Endothelial cell of umbilical vein (primary cell): ENCODE measurements at regions not wholly inside any gene's neighbourhood (a gene's known extent, or its start where the extent isn't known, plus 50 kb on each side); places are given as distances from the start of the nearest gene placed in this dataset.
A peak's percentile ranks its signal among the peaks of the same experiment; 100 is the strongest.

Experiments
- BruUV-seq: library from RNA; stranded (reverse); fragments of 400-500 nt; replicated peaks from 2 replicates; lab custom pipeline; 2021; lab: Mats Ljungman, UMichigan
- CTCF ChIA-PET: fragments of 300-600, 350-600 bp; sonication (Branson Sonifier 250); formaldehyde crosslinking; loops from one replicate; lab custom pipeline; 2021; ENCODE audit warnings: antibody characterized with exemption, inconsistent platforms; lab: Charles Lee
- POLR2A ChIA-PET: fragments of 300-600, 350-600 bp; sonication (Branson Sonifier 250); formaldehyde crosslinking; loops from one replicate; lab custom pipeline; 2021; ENCODE audit warnings: antibody characterized with exemption, inconsistent platforms; lab: Charles Lee
- DNase-seq: peaks from one replicate; pipeline ENCODE4 v3.0.0-alpha.2; 2011; ENCODE audit warnings: low read depth, low spot score
- FAIRE-seq: peaks from 2 replicates; lab custom pipeline; 2011; peaks lifted over from hg19 to GRCh38; lab: Jason Lieb, UNC
- H2AFZ ChIP-seq: 2 replicates; pipeline ENCODE4 v1.6.0; 2012; ENCODE audit warnings: low read depth, low read length, control low read depth, inconsistent platforms
- H3K27ac ChIP-seq: 2 replicates; pipeline ENCODE4 v1.5.1; 2011; ENCODE audit warnings: low read depth, mild to moderate bottlenecking, control low read depth, low read length, moderate library complexity; ENCODE audit not compliant: insufficient read depth
- H3K27me3 ChIP-seq, 2 experiments: 2 replicates each; pipeline versions ENCODE4 v1.6.0 to v1.6.1; 2011; ENCODE audit warnings: low read length in 2 of 2, mixed read lengths in 1 of 2; ENCODE audit not compliant: control insufficient read depth in 2 of 2, insufficient read depth in 2 of 2
- H3K36me3 ChIP-seq, 2 experiments: 2 replicates in 1 of 2; 3 replicates in 1 of 2; pipeline ENCODE4 v1.5.1; 2011; ENCODE audit warnings: low read length in 2 of 2, mild to moderate bottlenecking in 1 of 2, moderate library complexity in 1 of 2; ENCODE audit not compliant: control insufficient read depth in 2 of 2, insufficient read depth in 2 of 2; ENCODE audit errors: extremely low read depth in 1 of 2
- H3K4me1 ChIP-seq: 3 replicates; pipeline ENCODE4 v1.5.1; 2011; ENCODE audit warnings: mild to moderate bottlenecking, low read length; ENCODE audit not compliant: control insufficient read depth, insufficient read depth; ENCODE audit errors: extremely low read depth
- H3K4me2 ChIP-seq: 2 replicates; pipeline ENCODE4 v1.6.1; 2011; ENCODE audit warnings: low read length, control low read depth, mixed read lengths; ENCODE audit not compliant: insufficient read depth
- H3K4me3 ChIP-seq, 3 experiments: fragments of 200-600 bp in 1 of 3; sonication (generic), shearing (Covaris generic) in 1 of 3; replicated peaks in 1 of 3; 2 replicates each; pipeline ENCODE4 v1.5.1; 2011 to 2016; ENCODE audit warnings: control low read depth in 3 of 3, low read length in 3 of 3, mild to moderate bottlenecking in 2 of 3, inconsistent platforms in 1 of 3, low read depth in 1 of 3, moderate library complexity in 1 of 3; ENCODE audit not compliant: insufficient read depth in 1 of 3
- H3K79me2 ChIP-seq: 2 replicates; pipeline ENCODE4 v1.6.0; 2012; ENCODE audit warnings: low read length, inconsistent platforms; ENCODE audit not compliant: control insufficient read depth, insufficient read depth
- H3K9ac ChIP-seq: replicated peaks from 2 replicates; pipeline ENCODE3; 2011; ENCODE audit warnings: low read length, control low read depth; ENCODE audit not compliant: insufficient read depth; ENCODE audit errors: extremely low read depth
- H3K9me1 ChIP-seq: replicated peaks from 3 replicates; pipeline ENCODE4 v1.6.0; 2011; ENCODE audit warnings: mild to moderate bottlenecking, low read length; ENCODE audit not compliant: control insufficient read depth, insufficient read depth; ENCODE audit errors: extremely low read depth
- H3K9me3 ChIP-seq: replicated peaks from 2 replicates; pipeline ENCODE4 v1.5.1; 2012; ENCODE audit warnings: low read length, inconsistent platforms; ENCODE audit not compliant: control insufficient read depth, insufficient read depth
- H4K20me1 ChIP-seq: replicated peaks from 2 replicates; pipeline ENCODE3; 2011; ENCODE audit warnings: mild to moderate bottlenecking, low read length; ENCODE audit not compliant: control insufficient read depth, insufficient read depth; ENCODE audit errors: extremely low read depth
- EZH2 ChIP-seq: IDR thresholded peaks from 2 replicates; pipeline ENCODE4 v1.6.1; 2012; ENCODE audit warnings: borderline replicate concordance, low read depth, mild to moderate bottlenecking, moderate library complexity, low read length, inconsistent platforms; ENCODE audit not compliant: severe bottlenecking
- FOS ChIP-seq: IDR thresholded peaks from 2 replicates; pipeline ENCODE4 v1.6.1; 2011; ENCODE audit warnings: mild to moderate bottlenecking, low read length, moderate library complexity, borderline replicate concordance; ENCODE audit not compliant: insufficient read depth
- MYC ChIP-seq: IDR thresholded peaks from one replicate; pipeline ENCODE4 v1.6.1; 2011; ENCODE audit warnings: mild to moderate bottlenecking, low read depth, low read length
- dilution Hi-C: fragments of 300-500 bp; cut with MboI; formaldehyde crosslinking; loops from one replicate; pipeline ENCODE4 v1.15.0; 2019; ENCODE audit warnings: low sequenced_read_pairs; ENCODE audit not compliant: extremely low pct_ligation_motif_present
- intact Hi-C: fragments of 100-400 bp; cut with micrococcal nuclease; formaldehyde crosslinking; loops from one replicate; pipeline ENCODE4 v1.10.0; 2022
- TF ChIP-seq, protein P1 (sequence below), 2 donors: IDR thresholded peaks; 1 replicate in 1 of 2; 2 replicates in 1 of 2; pipeline ENCODE4 v1.5.1; 2011; ENCODE audit warnings: low read length in 2 of 2, mild to moderate bottlenecking in 2 of 2, moderate library complexity in 2 of 2, control low read depth in 1 of 2, inconsistent platforms in 1 of 2, low read depth in 1 of 2; ENCODE audit not compliant: insufficient read depth in 1 of 2; ENCODE audit errors: extremely low read depth in 1 of 2
- TF ChIP-seq, protein P2 (sequence below): IDR thresholded peaks from 2 replicates; pipeline ENCODE4 v1.6.1; 2011; ENCODE audit not compliant: insufficient read depth, insufficient read length

DNA sequence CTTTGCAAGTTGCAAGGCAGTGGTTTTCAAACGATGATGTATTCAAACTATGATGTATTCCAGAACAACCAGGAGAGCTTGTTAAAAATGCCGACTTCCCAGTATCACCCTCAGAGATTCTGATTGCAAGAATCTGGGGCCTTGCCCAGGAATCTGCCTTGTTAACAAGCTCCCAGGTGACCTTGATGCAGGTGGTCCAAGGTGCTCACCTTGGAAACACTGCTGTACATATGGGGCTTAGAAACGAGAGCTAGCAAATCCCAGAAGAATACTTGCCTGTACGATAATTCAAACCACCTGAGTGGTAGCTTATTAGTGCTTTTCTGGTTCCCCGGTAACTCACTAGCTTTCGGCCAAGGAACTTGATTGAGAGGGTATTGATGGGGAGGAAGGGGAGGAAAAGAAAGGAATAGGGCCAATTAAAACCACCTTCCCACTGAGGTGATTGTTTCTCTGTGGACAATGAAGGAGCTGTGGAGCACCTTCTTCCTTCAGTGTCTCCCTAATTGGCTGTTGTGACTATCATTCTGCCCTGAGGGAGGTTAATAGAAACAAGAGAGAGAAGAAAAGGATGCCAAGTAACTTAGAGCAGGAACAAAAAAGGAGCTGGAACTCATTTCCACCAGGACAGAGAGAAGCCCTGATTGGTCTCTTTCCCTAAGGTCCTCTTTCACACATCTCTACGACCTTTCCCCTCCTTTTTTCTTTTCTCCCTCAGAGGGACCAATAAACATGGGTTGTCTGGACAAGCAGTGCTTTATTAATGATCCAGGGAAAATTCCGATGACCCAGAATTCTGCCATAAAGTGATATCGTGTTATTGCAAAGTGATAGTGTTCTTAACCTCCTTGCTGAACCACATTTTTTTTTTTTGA is 218.8 kb downstream of the TMEM167A start:
- Histone ChIP-seq H3K4me2 (no peak overlapping the region), H3K9me1 (no peaks in the 10 kb centered on the region), H2AFZ (no peak overlapping the region), H3K79me2 (no peaks in the 10 kb centered on the region), H3K9ac (no peak overlapping the region), H4K20me1 (no peaks in the 10 kb centered on the region), H3K9me3 (no peaks in the 10 kb centered on the region), H3K4me3 (no peak overlapping the region), H3K27ac (no peak overlapping the region), H3K27me3 (no peaks in the 10 kb centered on the region), H3K4me1 (no peaks in the 10 kb centered on the region), H3K36me3 (no peaks in the 10 kb centered on the region)
- BruUV-seq: no TSS peak
- dilution Hi-C loops: no loop called here
- FAIRE-seq (peak; percentile 33), DNase-seq (no peak)
- no peak for TF ChIP-seq EZH2
- no peak for TF ChIP-seq MYC
- no peak for TF ChIP-seq FOS
- TF ChIP-seq, protein P1, sequence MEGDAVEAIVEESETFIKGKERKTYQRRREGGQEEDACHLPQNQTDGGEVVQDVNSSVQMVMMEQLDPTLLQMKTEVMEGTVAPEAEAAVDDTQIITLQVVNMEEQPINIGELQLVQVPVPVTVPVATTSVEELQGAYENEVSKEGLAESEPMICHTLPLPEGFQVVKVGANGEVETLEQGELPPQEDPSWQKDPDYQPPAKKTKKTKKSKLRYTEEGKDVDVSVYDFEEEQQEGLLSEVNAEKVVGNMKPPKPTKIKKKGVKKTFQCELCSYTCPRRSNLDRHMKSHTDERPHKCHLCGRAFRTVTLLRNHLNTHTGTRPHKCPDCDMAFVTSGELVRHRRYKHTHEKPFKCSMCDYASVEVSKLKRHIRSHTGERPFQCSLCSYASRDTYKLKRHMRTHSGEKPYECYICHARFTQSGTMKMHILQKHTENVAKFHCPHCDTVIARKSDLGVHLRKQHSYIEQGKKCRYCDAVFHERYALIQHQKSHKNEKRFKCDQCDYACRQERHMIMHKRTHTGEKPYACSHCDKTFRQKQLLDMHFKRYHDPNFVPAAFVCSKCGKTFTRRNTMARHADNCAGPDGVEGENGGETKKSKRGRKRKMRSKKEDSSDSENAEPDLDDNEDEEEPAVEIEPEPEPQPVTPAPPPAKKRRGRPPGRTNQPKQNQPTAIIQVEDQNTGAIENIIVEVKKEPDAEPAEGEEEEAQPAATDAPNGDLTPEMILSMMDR (IDR thresholded peaks at IDR 0.05; ENCODE audit: extremely low read depth in 1 of 2, insufficient read depth in 1 of 2, low read depth in 1 of 2, low read length in 2 of 2): no peak
- TF ChIP-seq, protein P2, sequence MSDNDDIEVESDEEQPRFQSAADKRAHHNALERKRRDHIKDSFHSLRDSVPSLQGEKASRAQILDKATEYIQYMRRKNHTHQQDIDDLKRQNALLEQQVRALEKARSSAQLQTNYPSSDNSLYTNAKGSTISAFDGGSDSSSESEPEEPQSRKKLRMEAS: no peak
- ChIA-PET CTCF (no interaction called here), POLR2A (no interaction called here)
- intact Hi-C loops: no loop called here
